ENCODE measurements at regions not wholly inside any gene's neighbourhood (a gene's known extent, or its start where the extent isn't known, plus 50 kb on each side); places are given as distances from the start of the nearest gene placed in this dataset.

DNA sequence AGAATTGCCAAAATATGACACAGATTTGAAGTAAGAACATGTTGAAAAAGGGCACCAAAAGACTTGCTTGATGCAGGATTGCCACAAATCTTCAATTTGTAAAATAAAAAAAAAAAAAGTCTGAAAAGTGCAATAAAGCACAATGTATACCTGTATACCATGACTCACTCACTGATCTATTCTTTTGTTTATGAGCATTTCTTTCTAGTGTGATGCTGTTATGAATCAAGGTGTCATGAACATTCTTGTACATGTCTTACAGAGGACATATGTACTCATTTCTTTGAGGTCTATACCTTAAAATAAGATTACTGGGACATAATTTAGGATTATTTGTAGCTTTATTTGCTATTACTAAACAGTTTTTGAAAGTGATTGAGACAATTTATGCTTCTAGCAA is 464.9 kb upstream of the RBMS3 start:
- DNase-seq (ENCODE audit: low read depth in 2 of 2): no peak

DNA sequence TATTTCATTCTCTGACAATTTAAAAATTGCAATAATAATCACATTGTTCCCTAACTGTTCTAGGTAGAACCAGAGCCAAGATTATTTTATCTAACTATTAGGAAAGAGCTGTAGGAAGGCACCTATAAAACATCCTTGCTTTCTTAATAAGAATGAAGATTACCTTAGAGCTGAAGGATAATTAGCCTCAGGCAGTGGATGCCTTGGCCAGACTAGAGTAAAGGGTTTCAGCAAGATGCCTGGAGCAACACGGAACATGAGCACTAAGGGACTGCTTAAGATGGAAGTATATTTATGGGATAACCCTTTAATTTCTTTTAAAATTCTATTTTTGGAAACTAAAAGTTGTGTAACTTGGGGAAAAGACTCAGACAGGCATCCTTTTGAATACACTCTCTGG is 456.6 kb upstream of the RBMS3 start:
- no peak for DNase-seq (ENCODE audit: low read depth in 2 of 2)

DNA sequence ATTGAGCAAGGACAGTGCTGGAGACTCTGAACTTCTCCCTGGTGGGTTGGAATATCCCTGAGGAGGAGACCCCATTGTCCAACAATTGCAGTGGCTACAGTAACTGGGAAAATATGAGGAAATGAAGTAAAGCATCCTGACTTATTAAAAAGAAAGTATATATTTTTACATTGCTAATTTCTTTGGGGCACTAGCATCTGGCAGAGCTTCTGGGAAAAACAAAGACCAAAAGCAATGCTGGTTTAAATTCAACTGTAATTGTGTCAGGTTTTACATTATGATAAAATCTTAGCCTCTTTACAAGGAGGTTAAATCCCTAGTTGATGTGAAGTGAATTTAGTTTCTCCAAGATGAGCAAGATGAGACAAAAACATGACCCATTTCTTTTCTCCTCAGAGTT is 454.0 kb upstream of the RBMS3 start:
- DNase-seq (ENCODE audit: low read depth in 2 of 2): no peak

DNA sequence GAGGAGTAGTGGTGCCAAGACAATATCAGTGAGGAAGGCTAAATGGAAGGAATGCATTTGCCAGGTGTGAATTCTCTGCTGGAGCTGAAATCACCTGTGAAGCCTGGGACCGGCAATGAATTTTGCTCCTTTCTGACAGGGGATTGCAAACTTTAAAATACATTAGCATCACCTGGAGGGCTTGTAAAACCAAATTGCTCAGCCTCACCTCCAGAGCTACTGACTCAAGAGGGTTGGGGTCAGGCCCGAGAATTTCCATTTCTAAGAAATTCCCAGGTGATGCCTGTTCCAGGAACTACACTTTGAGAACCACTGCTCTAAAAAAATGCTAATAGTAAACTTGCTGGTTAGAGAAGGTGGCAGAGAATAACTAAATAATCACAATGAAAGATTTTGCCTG is 445.6 kb upstream of the RBMS3 start:
- DNase-seq (ENCODE audit: low read depth in 2 of 2): no peak

DNA sequence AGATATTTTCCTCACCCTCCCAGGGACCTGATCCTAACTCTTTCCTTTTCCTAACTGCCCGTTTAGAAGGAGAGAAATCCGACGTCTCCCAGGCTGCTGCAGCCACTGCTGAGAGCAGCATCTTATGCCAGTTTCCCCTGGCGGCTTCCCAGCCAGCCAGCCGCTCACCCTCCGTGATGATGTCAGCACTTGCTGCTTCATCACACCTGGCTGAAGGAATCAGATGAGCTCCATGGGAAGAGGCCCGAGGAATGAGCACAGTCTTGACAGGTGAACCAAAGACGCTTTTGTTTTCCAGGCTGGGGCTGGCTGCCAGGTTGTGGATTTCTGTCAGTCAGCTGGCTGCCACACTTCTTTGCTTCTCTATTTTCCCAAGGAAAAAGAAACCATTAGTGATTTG is 445.1 kb upstream of the RBMS3 start:
- no peak for DNase-seq (ENCODE audit: low read depth in 2 of 2)

DNA sequence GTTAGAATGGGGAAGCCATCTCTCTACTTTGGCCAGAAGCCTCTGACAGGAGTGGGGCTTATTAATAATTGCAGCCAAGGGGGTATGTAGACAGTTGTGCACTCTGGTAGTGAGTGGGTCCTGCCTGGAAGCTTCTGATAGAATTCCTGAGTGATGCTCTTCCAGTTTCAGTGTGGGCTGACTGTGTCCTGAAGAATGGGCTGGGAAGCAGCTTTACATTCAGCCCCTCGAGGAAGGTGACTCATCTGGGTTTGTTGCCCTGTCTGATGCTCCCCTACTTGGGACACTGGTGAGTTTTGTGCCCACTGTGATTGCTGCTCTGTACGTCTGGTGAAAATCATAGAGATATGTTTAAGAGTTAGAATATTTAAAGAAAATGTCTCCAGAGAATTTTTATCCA is 444.7 kb upstream of the RBMS3 start:
- DNase-seq (ENCODE audit: low read depth in 2 of 2): no peak

DNA sequence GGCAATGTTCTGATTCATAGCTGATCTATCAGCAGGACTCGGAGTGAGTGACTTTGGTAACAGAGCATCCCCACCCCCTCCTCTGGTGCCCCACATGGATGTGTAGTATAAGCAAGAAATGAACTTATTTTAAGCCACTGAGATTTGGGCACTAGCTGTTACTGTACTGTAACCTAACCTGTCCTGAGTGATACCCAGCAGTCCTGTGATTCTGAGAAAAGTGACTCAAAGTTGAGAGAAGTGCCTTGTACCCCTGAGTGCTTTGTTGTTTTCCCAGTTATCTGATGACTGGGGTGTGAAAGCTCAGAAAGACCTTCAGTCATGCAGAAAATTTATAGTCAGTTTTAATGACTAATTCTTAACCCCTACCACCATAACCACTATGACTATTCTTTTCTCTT is 439.9 kb upstream of the RBMS3 start:
- DNase-seq (ENCODE audit: low read depth in 2 of 2): peak in 1 of 2 donors; percentile 10

DNA sequence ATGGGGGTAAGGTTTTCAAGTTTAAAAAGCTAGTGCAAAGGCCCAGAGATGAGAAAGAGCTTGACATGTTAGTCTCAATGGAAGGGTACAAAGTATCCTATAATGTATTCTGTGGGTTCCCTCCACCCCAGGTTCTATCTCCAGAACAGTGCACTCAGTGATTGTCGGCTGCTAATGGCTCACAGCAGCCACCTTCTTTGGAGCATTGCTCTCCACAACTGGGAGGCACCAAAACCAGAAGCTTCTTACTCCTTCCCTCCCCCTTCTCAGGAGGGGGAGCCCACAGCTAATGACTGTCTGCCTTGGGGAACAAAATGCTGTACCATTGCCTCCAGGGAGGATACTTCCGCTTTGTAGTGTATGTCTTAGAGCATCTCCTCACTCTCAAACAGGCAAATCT is 439.4 kb upstream of the RBMS3 start:
- DNase-seq (ENCODE audit: low read depth in 2 of 2): no peak

DNA sequence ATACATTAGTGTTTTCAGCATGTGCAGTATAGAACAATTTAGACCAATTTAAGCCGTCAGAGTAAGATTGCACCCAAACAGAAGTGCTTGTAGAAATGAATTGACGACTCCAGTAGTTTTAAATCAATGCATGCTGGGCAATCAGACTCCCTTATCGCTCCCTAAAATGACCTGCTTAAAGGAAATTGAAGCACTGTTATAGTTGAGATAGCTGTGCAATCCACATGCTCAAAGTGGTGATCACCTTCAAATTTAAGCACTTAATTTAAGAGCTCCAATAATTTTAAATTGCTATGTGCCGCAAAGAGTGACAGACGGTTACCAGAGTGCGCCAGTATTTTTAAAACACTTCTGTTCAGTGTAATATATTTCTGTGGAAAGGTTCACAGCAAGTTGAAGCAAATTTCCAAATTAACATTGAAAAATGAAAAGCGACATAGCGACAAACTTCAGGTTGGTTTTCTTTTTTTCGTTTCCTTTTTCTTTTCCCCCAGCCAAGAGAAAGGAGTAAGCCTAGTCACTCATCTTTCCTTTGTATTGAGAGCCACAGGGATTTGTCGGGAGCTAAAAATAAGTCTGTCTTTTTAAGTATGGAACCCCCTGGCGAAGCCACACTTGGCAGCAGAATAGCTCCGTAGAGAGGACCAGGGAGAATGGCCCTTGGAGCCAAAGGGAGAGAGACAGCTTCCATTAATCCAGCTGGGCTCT is 436.4 kb upstream of the RBMS3 start:
- DNase-seq (ENCODE audit: low read depth in 2 of 2): no peak

DNA sequence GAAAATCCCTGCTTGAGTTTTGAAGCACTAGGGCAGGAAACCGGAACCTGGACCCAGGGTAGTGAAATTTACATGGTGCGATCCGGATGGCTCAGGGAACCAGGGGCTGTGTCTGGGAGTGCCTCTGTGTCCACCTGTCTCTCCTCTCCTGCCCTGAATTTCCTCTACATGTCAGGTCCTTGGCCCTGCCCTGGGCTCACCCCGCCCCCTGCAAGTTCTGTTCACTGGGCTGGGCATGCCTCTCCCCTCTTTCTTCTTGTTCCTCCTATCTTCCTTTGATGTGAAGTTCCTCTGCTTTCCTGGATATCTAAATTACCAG is 435.9 kb upstream of the RBMS3 start:
- DNase-seq (ENCODE audit: low read depth in 2 of 2): no peak

DNA sequence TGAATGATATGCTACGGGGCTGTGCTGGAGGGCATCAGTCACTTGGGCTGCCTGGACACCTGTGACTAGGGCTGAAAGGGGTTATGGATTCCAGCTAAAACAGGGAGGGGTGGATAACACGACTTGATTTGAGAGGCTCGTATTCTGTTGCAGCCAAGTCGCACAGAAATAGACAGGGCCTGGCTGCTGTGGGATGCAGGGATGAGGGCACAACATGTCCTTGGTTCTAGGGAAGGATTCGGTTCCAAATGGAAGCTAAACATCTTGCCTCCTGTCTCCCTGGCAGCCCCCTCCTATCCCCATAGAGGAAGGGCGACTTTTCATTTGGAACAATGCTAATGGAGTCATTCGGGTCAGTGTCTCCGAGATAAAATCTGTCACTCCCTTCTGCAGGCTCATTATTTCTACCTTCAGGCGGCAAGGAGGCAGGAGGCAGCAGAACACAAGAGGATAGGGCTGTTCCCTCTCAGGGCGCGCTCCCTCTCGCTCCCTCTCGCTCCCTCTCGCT is 433.8 kb upstream of the RBMS3 start:
- DNase-seq (ENCODE audit: low read depth in 2 of 2): no peak

DNA sequence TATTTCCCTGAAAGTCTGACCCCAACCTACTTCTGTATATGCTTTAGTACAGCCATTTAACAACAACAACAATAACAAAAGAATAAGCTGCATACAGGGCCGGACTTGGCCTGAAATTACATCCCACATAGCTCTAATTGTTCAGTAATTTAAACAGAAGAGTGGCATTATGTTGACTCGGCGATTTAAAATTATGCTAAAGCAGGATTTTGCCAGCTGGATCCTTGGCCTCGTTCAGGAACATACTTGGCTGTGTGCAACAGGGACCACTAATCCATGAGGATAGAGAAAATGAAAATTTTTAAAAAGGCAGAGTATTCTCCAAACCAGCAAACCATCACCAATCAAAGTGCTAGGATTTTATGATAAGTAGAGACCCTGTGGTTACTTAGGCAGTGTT is 433.1 kb upstream of the RBMS3 start:
- DNase-seq (ENCODE audit: low read depth in 2 of 2): no peak

DNA sequence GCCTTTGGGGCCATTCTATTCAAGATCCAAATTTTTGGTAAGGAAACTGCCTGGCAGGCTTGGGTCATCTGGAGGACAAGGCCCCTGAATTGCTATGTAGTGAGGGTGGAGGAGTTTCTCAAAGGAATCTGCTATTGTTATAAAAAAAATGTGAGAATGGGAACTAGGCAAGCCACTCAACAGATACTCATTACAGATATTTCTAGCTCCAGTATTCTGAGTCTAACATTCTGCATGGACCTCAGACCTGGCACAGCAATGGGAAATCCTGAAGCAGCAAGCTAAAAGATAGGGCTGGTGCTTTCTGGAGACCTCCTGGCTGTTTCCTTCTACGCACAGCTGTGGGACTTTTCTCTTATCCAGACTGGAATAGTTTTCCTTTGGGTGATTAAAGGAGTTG is 430.7 kb upstream of the RBMS3 start:
- DNase-seq (ENCODE audit: low read depth in 2 of 2): no peak

DNA sequence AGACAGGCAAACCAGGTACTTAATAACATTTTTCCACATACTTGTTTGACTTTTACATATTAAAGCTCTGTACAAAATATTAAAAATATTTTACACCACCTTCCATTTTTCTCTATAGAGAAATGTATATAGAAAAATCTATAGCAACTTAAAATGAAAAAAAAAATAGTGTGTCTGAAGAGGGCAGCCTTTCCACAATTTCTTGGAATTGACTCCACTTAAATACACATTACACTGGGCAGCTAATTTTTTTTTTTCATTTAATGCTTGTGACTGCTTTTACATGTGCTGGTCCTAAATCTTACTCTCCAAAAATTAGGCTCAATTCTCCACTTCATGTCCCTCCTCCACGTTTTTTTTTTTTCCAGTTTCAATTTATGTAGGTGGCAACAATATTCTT is 427.0 kb upstream of the RBMS3 start:
- no peak for DNase-seq (ENCODE audit: low read depth in 2 of 2)

DNA sequence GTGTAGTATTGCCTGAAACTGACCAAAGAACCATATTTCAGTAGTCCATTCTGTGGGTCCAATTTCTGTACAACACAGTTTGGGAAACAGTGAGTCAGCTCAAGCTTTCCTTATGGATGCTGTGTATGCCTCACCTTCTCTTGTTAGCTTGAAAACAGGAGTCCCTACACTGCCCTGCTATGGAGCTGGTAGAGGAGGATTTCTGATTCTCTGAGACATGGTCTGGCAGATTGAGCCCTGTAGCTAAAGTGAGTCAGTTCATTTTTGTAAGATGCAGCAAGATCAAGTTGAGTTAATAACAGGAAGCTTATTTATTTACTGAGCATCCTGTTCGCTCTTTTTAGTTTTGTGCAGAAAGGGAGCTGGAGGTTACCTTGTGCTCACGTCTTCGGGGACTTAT is 424.1 kb upstream of the RBMS3 start:
- DNase-seq (ENCODE audit: low read depth in 2 of 2): no peak

DNA sequence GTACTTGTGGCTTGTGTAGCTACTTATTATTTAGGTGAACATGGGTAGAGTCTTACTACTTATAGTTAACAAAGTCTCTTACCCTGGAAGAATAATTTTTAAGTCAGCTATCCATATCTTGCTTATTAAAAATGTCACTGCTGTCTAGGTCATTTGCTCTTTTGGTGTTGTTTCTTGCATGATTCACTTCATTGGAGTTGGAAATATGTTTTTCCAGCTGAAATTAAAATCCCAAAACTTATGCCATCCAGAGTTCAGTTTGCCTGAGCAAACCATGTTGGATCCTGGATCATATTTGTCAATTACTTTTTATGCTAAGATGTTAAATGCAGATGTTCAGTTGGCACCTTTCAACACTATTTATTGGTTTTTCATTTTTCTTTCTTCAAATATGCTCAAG is 421.0 kb upstream of the RBMS3 start:
- DNase-seq (ENCODE audit: low read depth in 2 of 2): no peak

DNA sequence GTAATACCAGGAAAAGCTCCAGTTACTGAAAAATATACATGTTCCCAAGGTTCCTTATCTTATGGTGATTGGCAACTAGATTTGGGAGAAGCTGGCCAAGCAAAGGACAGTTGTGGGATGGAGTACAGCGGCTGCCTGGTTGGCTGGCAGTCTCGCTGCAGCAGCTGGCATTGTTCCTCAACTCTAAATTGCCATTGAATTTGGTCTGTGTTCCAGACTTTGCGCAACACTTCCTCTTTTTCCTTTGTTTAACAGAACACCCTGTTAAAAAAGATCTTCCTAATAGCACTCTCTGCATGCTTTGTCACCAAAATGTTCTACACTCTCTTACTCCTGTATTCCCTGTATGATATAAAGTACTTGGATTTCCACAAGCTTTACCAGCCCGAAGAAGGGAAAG is 420.6 kb upstream of the RBMS3 start:
- DNase-seq (ENCODE audit: low read depth in 2 of 2): no peak

DNA sequence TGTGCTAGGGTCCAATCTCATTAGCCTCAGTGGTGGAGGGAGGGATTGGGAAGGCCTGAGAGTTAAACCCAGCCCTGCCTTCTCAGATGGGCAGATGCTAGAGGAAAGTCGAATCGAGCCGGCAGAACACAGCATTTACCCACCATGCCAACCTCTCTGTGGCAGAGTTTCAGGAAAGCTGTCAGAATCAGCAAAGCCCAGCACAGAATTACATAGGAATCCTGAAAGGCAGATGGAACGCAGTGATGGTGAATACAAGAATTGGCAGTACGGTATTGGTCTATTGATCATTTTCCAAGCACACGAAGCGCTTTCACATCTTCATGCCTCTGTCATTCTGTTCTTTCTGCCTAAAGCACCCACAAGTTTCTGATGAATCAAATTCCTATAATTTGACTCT is 417.7 kb upstream of the RBMS3 start:
- DNase-seq (ENCODE audit: low read depth in 2 of 2): no peak

DNA sequence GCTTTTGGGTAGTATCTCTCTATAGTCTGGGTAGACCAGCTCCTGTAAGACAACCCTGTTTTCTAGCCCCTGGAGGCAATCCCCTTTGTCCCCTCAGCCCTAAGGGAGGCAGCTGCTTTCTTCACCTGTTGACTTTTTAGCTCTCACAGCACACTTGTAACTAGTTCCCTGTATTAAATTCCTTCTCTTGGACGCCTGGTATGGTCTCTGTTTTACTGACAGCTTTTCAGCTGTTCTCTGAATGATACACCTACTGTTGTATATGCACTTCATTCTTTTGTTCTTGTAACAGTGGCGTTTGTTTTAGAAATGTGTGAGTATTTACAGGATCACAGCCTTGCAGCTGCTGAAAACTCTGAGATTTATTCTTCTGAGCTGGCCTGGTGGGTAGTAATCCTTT is 413.0 kb upstream of the RBMS3 start:
- DNase-seq (ENCODE audit: low read depth in 2 of 2): no peak

DNA sequence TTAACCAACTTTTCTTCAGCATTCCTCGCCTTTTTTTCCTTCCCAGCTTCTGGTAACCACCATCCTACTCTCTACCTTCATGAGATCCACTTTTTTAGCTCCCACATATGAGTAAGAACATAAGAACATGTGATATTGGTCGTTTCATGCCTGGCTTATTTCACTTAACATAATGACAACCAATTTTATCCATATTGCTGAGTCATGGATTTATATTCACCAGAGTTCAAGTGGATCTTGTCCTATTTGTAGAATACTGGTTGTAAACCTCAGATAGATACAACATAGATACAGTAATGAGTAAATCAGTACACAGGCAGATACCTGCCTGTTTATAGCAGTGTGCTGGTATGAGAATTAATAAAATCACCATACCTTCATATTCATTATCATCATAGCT is 412.0 kb upstream of the RBMS3 start:
- DNase-seq (ENCODE audit: low read depth in 2 of 2): no peak

DNA sequence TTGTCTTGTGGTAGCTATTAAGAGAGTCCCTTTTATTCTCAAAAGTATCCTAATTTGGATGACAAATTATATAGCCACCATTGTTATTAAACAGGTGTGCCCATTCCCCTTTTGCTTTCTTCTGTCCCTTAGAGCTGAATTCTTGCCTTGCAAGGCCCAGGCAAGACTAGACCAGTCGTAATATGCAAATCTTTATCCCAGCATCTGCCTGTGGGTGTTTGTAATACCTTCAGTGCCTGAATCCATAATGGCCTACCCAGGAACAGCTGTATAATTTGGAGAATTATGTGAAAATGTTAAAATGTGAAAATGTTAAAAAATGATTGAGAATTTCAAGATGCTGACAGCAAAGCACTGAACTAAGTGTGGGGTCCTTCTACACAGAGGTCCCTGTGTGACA is 403.0 kb upstream of the RBMS3 start:
- no peak for DNase-seq (ENCODE audit: low read depth in 2 of 2)

DNA sequence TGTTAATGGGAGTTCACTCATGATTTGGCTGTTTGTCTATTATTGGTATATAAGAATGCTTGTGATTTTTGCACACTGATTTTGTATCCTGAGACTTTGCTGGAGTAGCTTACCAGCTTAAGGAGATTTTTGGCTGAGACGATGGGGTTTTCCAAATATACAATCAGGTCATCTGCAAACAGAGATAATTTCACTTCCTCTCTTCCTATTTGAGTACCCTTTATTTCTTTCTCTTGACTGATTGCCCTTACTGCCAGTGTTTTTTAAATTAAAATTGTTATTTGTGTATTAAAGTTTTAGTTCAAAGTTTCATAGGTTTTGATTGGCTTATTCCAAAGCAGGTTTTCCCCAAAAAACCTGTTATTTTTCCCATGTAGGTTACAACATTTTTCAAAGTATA is 390.5 kb upstream of the RBMS3 start:
- no peak for DNase-seq (ENCODE audit: low read depth in 2 of 2)

DNA sequence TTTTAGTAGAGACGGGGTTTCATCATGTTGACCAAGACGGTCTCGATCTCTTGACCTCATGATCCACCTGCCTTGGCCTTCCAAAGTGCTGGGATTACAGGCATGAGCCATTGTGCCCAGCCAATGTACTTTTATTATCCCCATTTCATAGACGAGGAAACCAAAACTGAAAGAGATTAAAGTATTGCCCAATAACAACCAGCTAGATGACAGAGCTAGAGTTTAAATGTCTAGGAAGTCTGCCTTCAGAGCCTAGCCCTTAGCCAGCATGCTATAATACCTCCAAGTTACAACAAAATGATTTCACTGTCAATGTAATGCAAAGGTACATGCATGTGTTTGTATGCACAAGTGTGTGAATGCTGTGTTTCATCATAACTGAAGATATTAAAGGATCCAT is 389.4 kb upstream of the RBMS3 start:
- no peak for DNase-seq (ENCODE audit: low read depth in 2 of 2)

DNA sequence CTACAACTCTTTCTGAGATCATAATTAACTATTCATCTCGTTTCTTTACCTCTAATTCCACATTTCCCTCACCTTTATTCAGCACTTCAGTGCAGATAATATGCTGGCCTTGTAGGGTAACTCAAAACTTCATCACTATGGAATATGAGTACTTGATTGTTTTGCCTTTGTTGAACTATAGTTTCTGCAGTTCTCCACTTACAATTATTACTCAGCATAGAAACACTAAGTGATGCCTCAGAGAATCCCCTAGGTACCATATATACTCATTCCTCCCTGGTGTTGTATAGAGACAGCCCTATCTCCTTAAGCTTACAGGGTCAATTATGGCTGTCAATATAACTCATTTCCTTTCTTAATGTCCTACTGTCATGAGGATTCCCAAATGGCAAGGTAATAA is 380.6 kb upstream of the RBMS3 start:
- no peak for DNase-seq (ENCODE audit: low read depth in 2 of 2)

DNA sequence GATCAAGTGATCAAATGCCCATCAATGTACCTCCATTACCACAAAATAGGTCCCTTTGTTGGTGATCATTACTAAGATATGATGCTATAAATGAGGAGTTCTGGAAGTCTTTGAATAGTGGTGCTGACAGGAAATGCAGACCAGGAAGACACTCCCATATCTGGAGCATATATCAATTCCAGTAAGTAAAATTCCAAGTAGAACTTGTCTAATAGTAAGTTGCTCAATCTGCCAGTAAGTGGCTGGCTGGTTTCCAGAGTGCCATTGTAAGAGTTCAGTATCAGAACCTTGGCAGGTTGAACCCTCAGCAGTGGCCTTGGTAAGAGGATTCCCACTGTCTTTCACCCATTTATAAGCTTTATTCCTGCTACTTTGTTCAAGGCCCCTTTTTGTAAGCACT is 379.9 kb upstream of the RBMS3 start:
- no peak for DNase-seq (ENCODE audit: low read depth in 2 of 2)

All from stimulated activated CD4-positive, alpha-beta T cell treated with anti-CD3 and anti-CD28 coated beads, Interleukin-1b, Interleukin-23, amount 100 ng/mL, for 4 hours (primary cell).